ENCODE measurements at regions not wholly inside any gene's neighbourhood (a gene's known extent, or its start where the extent isn't known, plus 50 kb on each side); places are given as distances from the start of the nearest gene placed in this dataset.

- Histone ChIP-seq H3K27me3 (no peaks in the 10 kb centered on the region), H3K36me3 (no peaks in the 10 kb centered on the region), H3K4me3 (no peak overlapping the region), H3K4me1 (no peaks in the 10 kb centered on the region), H3K27ac (no peak overlapping the region), H3K9me3 (no peaks in the 10 kb centered on the region)
- TF ChIP-seq EP300 (IDR thresholded peaks at IDR 0.05) (no peak), POLR2AphosphoS5 (IDR thresholded peaks at IDR 0.05) (no peak), POLR2A (IDR thresholded peaks at IDR 0.05) (no peak), CTCF (IDR thresholded peaks at IDR 0.05) (no peak)
- ATAC-seq (ENCODE audit: low FRiP score in 2 of 2) (no peak), DNase-seq (no peak)
- 61 to 65% methylated on average over 2 of the region's 2 CpGs for WGBS, 2 donors
Observed at GRCh38 chr1:215003686-215004085, 78.9 kb upstream of the KCNK2 start.

GRCh38 chr1:215004121-215004827 is 78.3 kb upstream of the KCNK2 start:
- 94 to 96% methylated on average over 2 of the region's 2 CpGs for WGBS, 2 donors
- H3K27ac ChIP-seq = no peak overlapping the region
- no peaks in the 10 kb centered on the region for H3K4me1 ChIP-seq
- ATAC-seq (ENCODE audit: low FRiP score in 2 of 2) (no peak), DNase-seq (no peak)
- H3K27me3 ChIP-seq = no peaks in the 10 kb centered on the region
- TF ChIP-seq POLR2A (IDR thresholded peaks at IDR 0.05) (no peak), POLR2AphosphoS5 (IDR thresholded peaks at IDR 0.05) (no peak), CTCF (IDR thresholded peaks at IDR 0.05) (no peak), EP300 (IDR thresholded peaks at IDR 0.05) (no peak)
- H3K9me3 ChIP-seq = no peaks in the 10 kb centered on the region
- no peaks in the 10 kb centered on the region for H3K36me3 ChIP-seq
- no peak overlapping the region for H3K4me3 ChIP-seq

GRCh38 chr1:215005078-215005477 is 77.5 kb upstream of the KCNK2 start:
- no peak for DNase-seq
- H3K4me3 ChIP-seq = no peak overlapping the region
- TF ChIP-seq EP300 (IDR thresholded peaks at IDR 0.05) (no peak), POLR2AphosphoS5 (IDR thresholded peaks at IDR 0.05) (no peak)
- H3K36me3 ChIP-seq = no peaks in the 10 kb centered on the region
- H3K4me1 ChIP-seq = no peaks in the 10 kb centered on the region
- H3K27me3 ChIP-seq = no peaks in the 10 kb centered on the region
- ATAC-seq (ENCODE audit: low FRiP score in 2 of 2) = no peak
- H3K9me3 ChIP-seq = no peaks in the 10 kb centered on the region
- 50 to 54% methylated on average over 5 of the region's 5 CpGs for WGBS, 2 donors
- H3K27ac ChIP-seq = no peak overlapping the region

GRCh38 chr1:215005656-215006345 is 76.7 kb upstream of the KCNK2 start:
- no peak for TF ChIP-seq EP300 (IDR thresholded peaks at IDR 0.05)
- TF ChIP-seq CTCF (IDR thresholded peaks at IDR 0.05) = no peak
- TF ChIP-seq POLR2AphosphoS5 (IDR thresholded peaks at IDR 0.05) = no peak
- no peak for TF ChIP-seq POLR2A (IDR thresholded peaks at IDR 0.05)
- Histone ChIP-seq H3K4me3 (no peak overlapping the region), H3K9me3 (no peaks in the 10 kb centered on the region), H3K4me1 (no peaks in the 10 kb centered on the region), H3K27me3 (no peaks in the 10 kb centered on the region), H3K27ac (no peak overlapping the region), H3K36me3 (no peaks in the 10 kb centered on the region)
- 58 to 63% methylated on average over 9 of the region's 9 CpGs for WGBS, 2 donors
- DNase-seq = no peak
- ATAC-seq (ENCODE audit: low FRiP score in 2 of 2) = no peak

- Histone ChIP-seq H3K4me1 (no peaks in the 10 kb centered on the region), H3K9me3 (no peaks in the 10 kb centered on the region), H3K27me3 (no peaks in the 10 kb centered on the region), H3K36me3 (no peaks in the 10 kb centered on the region), H3K4me3 (no peak overlapping the region), H3K27ac (no peak overlapping the region)
- TF ChIP-seq CTCF (IDR thresholded peaks at IDR 0.05) (no peak), POLR2AphosphoS5 (IDR thresholded peaks at IDR 0.05) (no peak), EP300 (IDR thresholded peaks at IDR 0.05) (no peak), POLR2A (IDR thresholded peaks at IDR 0.05) (no peak)
- no peak for DNase-seq
- no peak for ATAC-seq (ENCODE audit: low FRiP score in 2 of 2)
Observed at GRCh38 chr1:215007880-215008279, 74.7 kb upstream of the KCNK2 start.
